NT2/D1 (cell line): ENCODE measurements at regions not wholly inside any gene's neighbourhood (a gene's known extent, or its start where the extent isn't known, plus 50 kb on each side); places are given as distances from the start of the nearest gene placed in this dataset.
"Not testable (repeated sequence)": the region's sequence is repeated elsewhere in the genome, so short reads cannot be mapped to it uniquely, and the experiment has no call there.

ENCODE experiments used
- DNase-seq: peaks from one replicate; pipeline ENCODE4 v3.0.0-alpha.2; 2011; ENCODE audit warnings: low read depth, low spot score
- H3K27me3 ChIP-seq: 2 replicates; pipeline ENCODE4 v1.6.0; 2011; ENCODE audit warnings: mild to moderate bottlenecking; ENCODE audit not compliant: insufficient read length, insufficient read depth
- H3K36me3 ChIP-seq: 2 replicates; pipeline ENCODE4 v1.6.1; 2011; ENCODE audit warnings: mild to moderate bottlenecking, low read length, mixed read lengths; ENCODE audit not compliant: insufficient read depth, insufficient read length
- H3K4me1 ChIP-seq: 2 replicates; pipeline ENCODE4 v1.5.1; 2011; ENCODE audit not compliant: insufficient read depth, insufficient read length
- H3K4me3 ChIP-seq: 2 replicates; pipeline ENCODE4 v1.5.1; 2011; ENCODE audit warnings: low read depth; ENCODE audit not compliant: insufficient read length
- H3K9ac ChIP-seq: 2 replicates; pipeline ENCODE4 v1.6.0; 2011; ENCODE audit warnings: low read depth; ENCODE audit not compliant: insufficient read length
- H3K9me3 ChIP-seq: 2 replicates; pipeline ENCODE4 v1.5.1; 2011; ENCODE audit warnings: mild to moderate bottlenecking, low read length; ENCODE audit not compliant: insufficient read depth
- SUZ12 ChIP-seq: IDR thresholded peaks from 2 replicates; pipeline ENCODE4 v1.6.1; 2011; ENCODE audit not compliant: insufficient read length, insufficient read depth; ENCODE audit errors: extremely low read depth
- YY1 ChIP-seq: IDR thresholded peaks from 2 replicates; pipeline ENCODE4 v1.6.1; 2011; ENCODE audit not compliant: insufficient read length, insufficient read depth
- ZNF274 ChIP-seq: IDR thresholded peaks from 2 replicates; pipeline ENCODE4 v1.6.1; 2011; ENCODE audit warnings: mild to moderate bottlenecking, low read depth, low read length

DNA sequence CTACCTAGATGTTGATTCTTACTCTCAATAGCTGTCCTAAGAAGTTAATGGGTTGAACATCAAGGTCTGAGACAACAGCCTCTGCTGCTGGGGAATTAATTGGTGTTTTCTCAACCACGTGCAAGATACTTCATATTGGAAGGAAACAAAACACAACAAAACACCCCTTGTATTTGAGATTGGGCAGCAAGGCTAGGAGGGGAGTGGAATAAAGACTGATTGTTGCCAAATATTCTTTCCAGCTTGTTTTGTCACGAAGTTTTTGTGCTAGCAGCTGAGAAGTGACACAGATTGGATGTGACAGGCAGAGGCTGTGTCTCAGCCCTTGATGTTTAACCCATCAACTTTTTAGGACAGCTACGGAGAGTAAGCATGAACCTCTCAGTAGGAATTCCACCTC is 808.4 kb downstream of the IGSF11 start:
- H3K36me3 ChIP-seq, result no peaks in the 10 kb centered on the region
- DNase-seq, result no peak
- no peak overlapping the region for H3K4me3 ChIP-seq
- no peak overlapping the region for H3K9ac ChIP-seq
- no peak for TF ChIP-seq ZNF274
- TF ChIP-seq YY1, result no peak
- TF ChIP-seq SUZ12, result no peak
- no peaks in the 10 kb centered on the region for H3K4me1 ChIP-seq
- no peaks in the 10 kb centered on the region for H3K27me3 ChIP-seq
- peaks cover 3% of the 10 kb centered on the region for H3K9me3 ChIP-seq

DNA sequence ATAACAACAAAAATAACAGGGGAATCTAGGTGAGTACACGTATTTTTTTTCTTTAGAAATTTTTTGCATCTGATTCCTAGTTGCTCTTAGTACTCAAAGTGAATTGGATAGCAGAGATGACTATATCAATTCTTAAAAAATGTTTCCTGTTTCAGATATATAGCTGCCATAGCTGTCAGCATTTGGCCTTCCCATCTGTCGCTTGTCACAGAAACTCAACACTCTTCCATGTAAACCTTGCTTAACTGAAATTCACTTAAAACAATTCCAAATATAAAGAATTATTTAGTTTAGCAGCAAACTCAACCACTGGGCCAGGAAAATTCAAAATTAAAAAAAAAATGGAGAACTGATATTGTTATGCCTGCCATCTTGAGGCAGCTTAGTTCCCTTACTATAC is 807.5 kb downstream of the IGSF11 start:
- Histone ChIP-seq H3K27me3 (no peaks in the 10 kb centered on the region), H3K36me3 (no peaks in the 10 kb centered on the region), H3K4me3 (no peak overlapping the region), H3K9ac (no peak overlapping the region), H3K9me3 (no peaks in the 10 kb centered on the region), H3K4me1 (no peaks in the 10 kb centered on the region)
- TF ChIP-seq ZNF274, result no peak
- TF ChIP-seq YY1, result no peak
- TF ChIP-seq SUZ12, result no peak
- DNase-seq, result no peak

DNA sequence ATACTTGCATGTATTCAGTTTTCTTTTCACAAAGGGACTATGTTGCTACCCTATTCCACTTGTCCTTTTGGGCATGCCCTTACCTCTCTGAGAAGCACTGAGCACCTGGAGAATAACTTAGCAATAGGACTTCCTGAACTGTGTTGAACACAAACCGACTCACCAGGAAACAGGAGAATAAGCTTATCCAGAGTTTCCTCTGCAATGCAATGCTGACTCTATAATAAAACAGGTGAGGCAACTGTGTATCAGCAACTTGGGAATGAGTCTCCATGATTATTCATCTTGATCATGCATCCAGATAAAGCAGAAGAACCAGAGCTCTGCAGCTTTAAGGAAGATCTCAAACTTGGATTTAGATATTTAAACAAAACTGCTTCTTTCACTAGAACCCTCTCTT is 806.5 kb downstream of the IGSF11 start:
- Histone ChIP-seq H3K9me3 (no peaks in the 10 kb centered on the region), H3K36me3 (no peaks in the 10 kb centered on the region), H3K27me3 (no peaks in the 10 kb centered on the region), H3K9ac (no peak overlapping the region), H3K4me3 (no peak overlapping the region), H3K4me1 (no peaks in the 10 kb centered on the region)
- DNase-seq, result no peak
- TF ChIP-seq YY1, result no peak
- TF ChIP-seq ZNF274, result no peak
- TF ChIP-seq SUZ12, result no peak

DNA sequence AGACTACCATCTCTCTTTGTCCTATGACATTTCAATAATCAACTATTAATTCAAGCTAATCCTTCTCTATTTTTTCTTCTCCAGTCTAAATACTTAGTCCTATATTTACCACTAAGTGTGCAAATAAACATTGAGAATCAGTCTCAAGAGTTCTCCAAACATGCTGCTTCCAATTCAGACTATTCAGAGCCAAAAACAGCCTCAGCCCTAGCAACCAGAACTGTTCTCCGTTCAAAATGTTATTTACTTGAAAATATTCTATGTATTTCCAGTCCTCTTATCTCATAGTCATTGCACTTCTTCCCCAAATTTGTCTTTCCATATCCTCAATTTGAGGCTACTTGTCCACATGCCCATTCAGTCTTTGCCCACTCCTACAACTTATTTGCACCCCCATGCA is 805.5 kb downstream of the IGSF11 start:
- DNase-seq, result no peak
- H3K4me3 ChIP-seq, result no peak overlapping the region
- H3K27me3 ChIP-seq, result no peaks in the 10 kb centered on the region
- H3K36me3 ChIP-seq, result no peaks in the 10 kb centered on the region
- TF ChIP-seq YY1, result no peak
- TF ChIP-seq SUZ12, result no peak
- no peak for TF ChIP-seq ZNF274
- H3K4me1 ChIP-seq, result no peaks in the 10 kb centered on the region
- no peak overlapping the region for H3K9ac ChIP-seq
- H3K9me3 ChIP-seq, result no peaks in the 10 kb centered on the region

DNA sequence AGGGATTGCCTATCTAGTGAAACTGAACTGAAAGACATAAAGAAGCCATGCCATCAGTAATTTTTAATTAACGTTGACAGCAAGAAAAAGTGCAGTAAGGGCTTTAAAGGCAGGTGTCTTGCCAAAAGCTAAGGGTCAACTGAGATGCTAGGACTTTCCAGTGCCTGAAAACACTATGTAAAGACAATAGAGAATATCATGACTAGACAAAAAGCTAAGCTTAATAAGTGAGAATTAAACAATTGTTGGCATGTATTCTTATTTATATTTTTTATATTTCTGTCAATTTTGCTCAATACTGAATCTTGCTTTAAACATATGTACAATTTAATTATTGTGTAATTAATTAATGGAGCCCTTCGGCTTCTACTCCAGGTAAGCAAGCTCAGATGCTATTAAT is 803.1 kb downstream of the IGSF11 start:
- no peak overlapping the region for H3K9ac ChIP-seq
- no peaks in the 10 kb centered on the region for H3K27me3 ChIP-seq
- DNase-seq, result no peak
- no peaks in the 10 kb centered on the region for H3K36me3 ChIP-seq
- H3K4me3 ChIP-seq, result no peak overlapping the region
- no peak for TF ChIP-seq SUZ12
- no peak for TF ChIP-seq YY1
- TF ChIP-seq ZNF274, result no peak
- H3K4me1 ChIP-seq, result no peaks in the 10 kb centered on the region
- no peaks in the 10 kb centered on the region for H3K9me3 ChIP-seq

DNA sequence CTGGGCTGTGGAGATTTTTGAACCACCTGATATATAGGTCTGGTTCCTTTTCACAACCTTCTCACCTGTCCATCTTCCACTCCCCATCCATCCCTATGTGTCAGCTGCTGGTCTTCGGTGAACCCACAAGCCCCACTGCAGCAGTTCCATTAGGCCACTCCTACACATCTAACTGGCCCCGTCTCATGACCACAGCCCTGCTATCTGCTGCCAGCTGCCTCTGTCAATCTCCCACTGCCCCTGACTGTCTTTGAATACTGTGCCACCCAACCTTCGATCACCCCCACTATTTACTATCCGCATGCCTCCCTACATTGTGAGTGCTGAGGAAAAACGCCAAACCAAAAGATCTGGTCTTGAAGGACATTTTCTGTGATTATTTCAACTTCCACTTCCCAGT is 795.4 kb downstream of the IGSF11 start:
- Histone ChIP-seq H3K36me3 (no peaks in the 10 kb centered on the region), H3K9ac (no peak overlapping the region), H3K27me3 (no peaks in the 10 kb centered on the region), H3K4me3 (no peak overlapping the region), H3K4me1 (no peaks in the 10 kb centered on the region), H3K9me3 (no peaks in the 10 kb centered on the region)
- TF ChIP-seq YY1 (no peak), ZNF274 (no peak), SUZ12 (no peak)
- DNase-seq, result no peak

DNA sequence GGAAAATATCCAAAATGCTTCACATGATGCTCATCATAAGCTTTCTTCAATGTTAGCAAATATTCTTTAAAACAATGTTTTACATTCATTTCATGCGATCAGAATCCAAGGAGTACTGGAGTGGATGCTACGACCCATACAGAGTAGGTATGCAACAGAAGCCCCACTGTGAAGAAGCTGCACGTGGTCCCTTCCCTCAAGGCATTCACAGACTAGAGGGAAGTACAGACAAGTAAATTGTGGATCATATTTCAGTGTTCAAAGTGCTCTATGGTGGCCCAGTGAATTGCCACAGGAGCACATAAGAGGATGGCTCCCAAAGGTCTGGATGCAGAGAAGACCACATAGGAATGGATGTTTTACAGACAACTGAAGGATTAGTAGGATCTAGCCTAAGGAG is 789.9 kb downstream of the IGSF11 start:
- H3K36me3 ChIP-seq, result no peaks in the 10 kb centered on the region
- DNase-seq, result no peak
- H3K9ac ChIP-seq, result no peak overlapping the region
- H3K9me3 ChIP-seq, result no peaks in the 10 kb centered on the region
- no peak overlapping the region for H3K4me3 ChIP-seq
- H3K4me1 ChIP-seq, result no peaks in the 10 kb centered on the region
- no peaks in the 10 kb centered on the region for H3K27me3 ChIP-seq
- TF ChIP-seq SUZ12, result no peak
- no peak for TF ChIP-seq YY1
- TF ChIP-seq ZNF274, result no peak

DNA sequence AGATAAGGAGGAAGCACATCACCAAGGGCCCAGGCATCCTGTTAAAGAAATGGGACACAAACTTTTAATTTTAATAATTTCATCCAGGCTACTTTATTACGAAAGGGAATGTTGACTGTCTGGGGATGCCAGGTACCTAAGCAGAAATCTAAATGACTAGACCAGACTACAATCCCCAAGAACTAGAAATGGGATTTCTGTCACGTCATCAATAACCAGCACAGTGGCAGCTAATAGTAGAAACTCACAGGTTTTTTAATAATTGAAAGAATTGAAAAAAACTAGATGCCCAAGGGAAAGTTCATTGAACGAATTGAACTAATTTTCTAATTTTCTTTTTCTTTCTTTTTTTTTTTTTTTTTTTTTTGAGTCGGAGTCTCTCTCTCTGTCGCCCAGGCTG is 789.3 kb downstream of the IGSF11 start:
- no peak overlapping the region for H3K4me3 ChIP-seq
- H3K9ac ChIP-seq, result no peak overlapping the region
- H3K4me1 ChIP-seq, result no peaks in the 10 kb centered on the region
- H3K27me3 ChIP-seq, result no peaks in the 10 kb centered on the region
- H3K36me3 ChIP-seq, result no peaks in the 10 kb centered on the region
- TF ChIP-seq ZNF274, result no peak
- no peak for TF ChIP-seq YY1
- no peak for TF ChIP-seq SUZ12
- no peaks in the 10 kb centered on the region for H3K9me3 ChIP-seq
- DNase-seq, result no peak

DNA sequence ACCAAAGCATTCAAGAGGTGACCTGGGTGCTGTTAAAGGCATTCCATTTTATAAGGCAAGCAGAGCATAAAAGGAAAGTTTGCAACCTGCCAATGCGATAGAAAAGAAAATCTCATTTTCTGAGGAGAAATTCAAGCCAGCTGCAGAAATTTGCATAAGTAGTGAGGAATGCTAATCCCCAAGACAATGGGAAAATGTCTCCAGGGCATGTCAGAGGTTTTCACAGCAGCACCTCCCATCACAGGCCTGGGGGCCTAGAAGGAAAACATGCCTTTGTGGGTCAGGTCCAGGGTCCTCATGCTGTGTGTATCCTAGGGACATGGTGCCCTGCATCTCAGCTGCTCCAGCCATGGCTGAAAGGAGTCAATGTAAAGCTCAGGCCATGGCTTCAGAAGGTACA is 775.8 kb downstream of the IGSF11 start:
- H3K27me3 ChIP-seq, H3K4me3 ChIP-seq, H3K4me1 ChIP-seq, H3K36me3 ChIP-seq, H3K9ac ChIP-seq: not testable (repeated sequence)
- peaks cover 26% of the 10 kb centered on the region; the same call in 1 of the 2 replicates for H3K9me3 ChIP-seq
- DNase-seq, result peak; percentile 30
